ENCODE measurements at regions not wholly inside any gene's neighbourhood (a gene's known extent, or its start where the extent isn't known, plus 50 kb on each side); places are given as distances from the start of the nearest gene placed in this dataset.

GRCh38 chr4:33446953-33447352 is 2726.8 kb downstream of the PCDH7 start:
- no peak for TF ChIP-seq CTCF (IDR thresholded peaks at IDR 0.05)
- H3K9me3 Mint-ChIP-seq (ENCODE audit: unreplicated experiment) = peaks cover 8% of the 10 kb centered on the region

GRCh38 chr4:33448948-33449347 is 2728.8 kb downstream of the PCDH7 start:
- H3K9me3 Mint-ChIP-seq (ENCODE audit: unreplicated experiment) = peaks cover 8% of the 10 kb centered on the region
- no peak overlapping the region for H3K27ac Mint-ChIP-seq (ENCODE audit: unreplicated experiment)
- H3K27me3 Mint-ChIP-seq (ENCODE audit: unreplicated experiment) = no peaks in the 10 kb centered on the region
- TF ChIP-seq CTCF (IDR thresholded peaks at IDR 0.05) = no peak
- DNase-seq (ENCODE audit: extremely low spot score, unreplicated experiment) = no peak
- H3K36me3 Mint-ChIP-seq (ENCODE audit: unreplicated experiment) = no peaks in the 10 kb centered on the region
- peaks cover 15% of the 10 kb centered on the region for H3K4me1 Mint-ChIP-seq (ENCODE audit: unreplicated experiment)
- no peak overlapping the region for H3K4me3 Mint-ChIP-seq (ENCODE audit: unreplicated experiment)

More at GRCh38 chr4:33446953-33447352, 2726.8 kb downstream of the PCDH7 start:
- Mint-ChIP-seq H3K27me3 (ENCODE audit: unreplicated experiment) (no peaks in the 10 kb centered on the region), H3K4me3 (ENCODE audit: unreplicated experiment) (no peak overlapping the region), H3K4me1 (ENCODE audit: unreplicated experiment) (peaks cover 15% of the 10 kb centered on the region), H3K27ac (ENCODE audit: unreplicated experiment) (no peak overlapping the region), H3K36me3 (ENCODE audit: unreplicated experiment) (no peaks in the 10 kb centered on the region)
- no peak for DNase-seq (ENCODE audit: extremely low spot score, unreplicated experiment)

GRCh38 chr4:33453436-33453835 is 2733.3 kb downstream of the PCDH7 start:
- peaks cover 11% of the 10 kb centered on the region for H3K4me1 Mint-ChIP-seq (ENCODE audit: unreplicated experiment)
- no peak for TF ChIP-seq CTCF (IDR thresholded peaks at IDR 0.05)
- no peak overlapping the region for H3K27ac Mint-ChIP-seq (ENCODE audit: unreplicated experiment)
- no peak overlapping the region for H3K4me3 Mint-ChIP-seq (ENCODE audit: unreplicated experiment)
- no peaks in the 10 kb centered on the region for H3K27me3 Mint-ChIP-seq (ENCODE audit: unreplicated experiment)
- no peaks in the 10 kb centered on the region for H3K36me3 Mint-ChIP-seq (ENCODE audit: unreplicated experiment)
- peaks cover 14% of the 10 kb centered on the region for H3K9me3 Mint-ChIP-seq (ENCODE audit: unreplicated experiment)
- no peak for DNase-seq (ENCODE audit: extremely low spot score, unreplicated experiment)

- Mint-ChIP-seq H3K36me3 (ENCODE audit: unreplicated experiment) (no peaks in the 10 kb centered on the region), H3K4me3 (ENCODE audit: unreplicated experiment) (no peak overlapping the region), H3K27me3 (ENCODE audit: unreplicated experiment) (no peaks in the 10 kb centered on the region), H3K4me1 (ENCODE audit: unreplicated experiment) (peaks cover 11% of the 10 kb centered on the region), H3K27ac (ENCODE audit: unreplicated experiment) (no peak overlapping the region), H3K9me3 (ENCODE audit: unreplicated experiment) (peaks cover 14% of the 10 kb centered on the region)
- no peak for TF ChIP-seq CTCF (IDR thresholded peaks at IDR 0.05)
- DNase-seq (ENCODE audit: extremely low spot score, unreplicated experiment) = no peak
Observed at GRCh38 chr4:33453916-33454315, 2733.7 kb downstream of the PCDH7 start.

- H3K4me1 Mint-ChIP-seq (ENCODE audit: unreplicated experiment) = no peaks in the 10 kb centered on the region
- H3K36me3 Mint-ChIP-seq (ENCODE audit: unreplicated experiment) = no peaks in the 10 kb centered on the region
- no peak overlapping the region for H3K4me3 Mint-ChIP-seq (ENCODE audit: unreplicated experiment)
- no peak for TF ChIP-seq CTCF (IDR thresholded peaks at IDR 0.05)
- peaks cover 8% of the 10 kb centered on the region for H3K9me3 Mint-ChIP-seq (ENCODE audit: unreplicated experiment)
- H3K27ac Mint-ChIP-seq (ENCODE audit: unreplicated experiment) = no peak overlapping the region
- DNase-seq (ENCODE audit: extremely low spot score, unreplicated experiment) = no peak
- no peaks in the 10 kb centered on the region for H3K27me3 Mint-ChIP-seq (ENCODE audit: unreplicated experiment)
Observed at GRCh38 chr4:33465565-33465964, 2745.4 kb downstream of the PCDH7 start.
